GM19193 (cell line): ENCODE measurements at regions not wholly inside any gene's neighbourhood (a gene's known extent, or its start where the extent isn't known, plus 50 kb on each side); places are given as distances from the start of the nearest gene placed in this dataset.

Experiments
- POLR2A ChIP-seq: IDR thresholded peaks from 4 replicates; pipeline ENCODE4 v1.6.1; 2011; ENCODE audit not compliant: insufficient read depth, insufficient read length; ENCODE audit errors: extremely low read depth

- TF ChIP-seq POLR2A, result no peak
These were observed 221.7 kb downstream of the KLF6 start for GRCh38 chr10:3563298-3563697.

GRCh38 chr10:3559527-3559926 is 225.5 kb downstream of the KLF6 start:
- no peak for TF ChIP-seq POLR2A

- no peak for TF ChIP-seq POLR2A
These were observed 226.0 kb downstream of the KLF6 start for GRCh38 chr10:3559011-3559410.

GRCh38 chr10:3554121-3554522 is 230.9 kb downstream of the KLF6 start:
- no peak for TF ChIP-seq POLR2A

- TF ChIP-seq POLR2A, result no peak
These were observed 232.7 kb downstream of the KLF6 start for GRCh38 chr10:3552281-3552680.

GRCh38 chr10:3551761-3552160 is 233.2 kb downstream of the KLF6 start:
- no peak for TF ChIP-seq POLR2A

GRCh38 chr10:3549118-3549517 is 235.9 kb downstream of the KLF6 start:
- TF ChIP-seq POLR2A, result no peak

GRCh38 chr10:3548702-3549101 is 236.3 kb downstream of the KLF6 start:
- TF ChIP-seq POLR2A, result no peak

GRCh38 chr10:3548076-3548475 is 236.9 kb downstream of the KLF6 start:
- TF ChIP-seq POLR2A, result no peak

- TF ChIP-seq POLR2A, result no peak
These were observed 240.4 kb downstream of the KLF6 start for GRCh38 chr10:3544561-3544960.

GRCh38 chr10:3542185-3542611 is 242.8 kb downstream of the KLF6 start:
- TF ChIP-seq POLR2A, result no peak

- TF ChIP-seq POLR2A, result no peak
These were observed 245.2 kb downstream of the KLF6 start for GRCh38 chr10:3539696-3540383.

GRCh38 chr10:3538656-3539531 is 246.1 kb downstream of the KLF6 start:
- no peak for TF ChIP-seq POLR2A

- no peak for TF ChIP-seq POLR2A
These were observed 246.7 kb downstream of the KLF6 start for GRCh38 chr10:3538291-3538655.

- no peak for TF ChIP-seq POLR2A
These were observed 247.5 kb downstream of the KLF6 start for GRCh38 chr10:3537518-3537917.

GRCh38 chr10:3535001-3535400 is 250.0 kb downstream of the KLF6 start:
- no peak for TF ChIP-seq POLR2A
